Endothelial cell of umbilical vein (primary cell): ENCODE measurements at regions not wholly inside any gene's neighbourhood (a gene's known extent, or its start where the extent isn't known, plus 50 kb on each side); places are given as distances from the start of the nearest gene placed in this dataset.

Experiments used
- BruUV-seq: library from RNA; stranded (reverse); fragments of 400-500 nt; replicated peaks from 2 replicates; lab custom pipeline; 2021; lab: Mats Ljungman, UMichigan
- CTCF ChIA-PET: fragments of 300-600, 350-600 bp; sonication (Branson Sonifier 250); formaldehyde crosslinking; loops from one replicate; lab custom pipeline; 2021; ENCODE audit warnings: antibody characterized with exemption, inconsistent platforms; lab: Charles Lee
- POLR2A ChIA-PET: fragments of 300-600, 350-600 bp; sonication (Branson Sonifier 250); formaldehyde crosslinking; loops from one replicate; lab custom pipeline; 2021; ENCODE audit warnings: antibody characterized with exemption, inconsistent platforms; lab: Charles Lee
- DNase-seq: peaks from one replicate; pipeline ENCODE4 v3.0.0-alpha.2; 2011; ENCODE audit warnings: low read depth, low spot score
- FAIRE-seq: peaks from 2 replicates; lab custom pipeline; 2011; peaks lifted over from hg19 to GRCh38; lab: Jason Lieb, UNC
- H2AFZ ChIP-seq: 2 replicates; pipeline ENCODE4 v1.6.0; 2012; ENCODE audit warnings: low read depth, low read length, control low read depth, inconsistent platforms
- H3K27ac ChIP-seq: 2 replicates; pipeline ENCODE4 v1.5.1; 2011; ENCODE audit warnings: low read depth, mild to moderate bottlenecking, control low read depth, low read length, moderate library complexity; ENCODE audit not compliant: insufficient read depth
- H3K27me3 ChIP-seq, 2 experiments: 2 replicates each; pipeline versions ENCODE4 v1.6.0 to v1.6.1; 2011; ENCODE audit warnings: low read length in 2 of 2, mixed read lengths in 1 of 2; ENCODE audit not compliant: control insufficient read depth in 2 of 2, insufficient read depth in 2 of 2
- H3K36me3 ChIP-seq, 2 experiments: 2 replicates in 1 of 2; 3 replicates in 1 of 2; pipeline ENCODE4 v1.5.1; 2011; ENCODE audit warnings: low read length in 2 of 2, mild to moderate bottlenecking in 1 of 2, moderate library complexity in 1 of 2; ENCODE audit not compliant: control insufficient read depth in 2 of 2, insufficient read depth in 2 of 2; ENCODE audit errors: extremely low read depth in 1 of 2
- H3K4me1 ChIP-seq: 3 replicates; pipeline ENCODE4 v1.5.1; 2011; ENCODE audit warnings: mild to moderate bottlenecking, low read length; ENCODE audit not compliant: control insufficient read depth, insufficient read depth; ENCODE audit errors: extremely low read depth
- H3K4me2 ChIP-seq: 2 replicates; pipeline ENCODE4 v1.6.1; 2011; ENCODE audit warnings: low read length, control low read depth, mixed read lengths; ENCODE audit not compliant: insufficient read depth
- H3K4me3 ChIP-seq, 3 experiments: fragments of 200-600 bp in 1 of 3; sonication (generic), shearing (Covaris generic) in 1 of 3; replicated peaks in 1 of 3; 2 replicates each; pipeline ENCODE4 v1.5.1; 2011 to 2016; ENCODE audit warnings: control low read depth in 3 of 3, low read length in 3 of 3, mild to moderate bottlenecking in 2 of 3, inconsistent platforms in 1 of 3, low read depth in 1 of 3, moderate library complexity in 1 of 3; ENCODE audit not compliant: insufficient read depth in 1 of 3
- H3K79me2 ChIP-seq: 2 replicates; pipeline ENCODE4 v1.6.0; 2012; ENCODE audit warnings: low read length, inconsistent platforms; ENCODE audit not compliant: control insufficient read depth, insufficient read depth
- H3K9ac ChIP-seq: replicated peaks from 2 replicates; pipeline ENCODE3; 2011; ENCODE audit warnings: low read length, control low read depth; ENCODE audit not compliant: insufficient read depth; ENCODE audit errors: extremely low read depth
- H3K9me1 ChIP-seq: replicated peaks from 3 replicates; pipeline ENCODE4 v1.6.0; 2011; ENCODE audit warnings: mild to moderate bottlenecking, low read length; ENCODE audit not compliant: control insufficient read depth, insufficient read depth; ENCODE audit errors: extremely low read depth
- H3K9me3 ChIP-seq: replicated peaks from 2 replicates; pipeline ENCODE4 v1.5.1; 2012; ENCODE audit warnings: low read length, inconsistent platforms; ENCODE audit not compliant: control insufficient read depth, insufficient read depth
- H4K20me1 ChIP-seq: replicated peaks from 2 replicates; pipeline ENCODE3; 2011; ENCODE audit warnings: mild to moderate bottlenecking, low read length; ENCODE audit not compliant: control insufficient read depth, insufficient read depth; ENCODE audit errors: extremely low read depth
- EZH2 ChIP-seq: IDR thresholded peaks from 2 replicates; pipeline ENCODE4 v1.6.1; 2012; ENCODE audit warnings: borderline replicate concordance, low read depth, mild to moderate bottlenecking, moderate library complexity, low read length, inconsistent platforms; ENCODE audit not compliant: severe bottlenecking
- FOS ChIP-seq: IDR thresholded peaks from 2 replicates; pipeline ENCODE4 v1.6.1; 2011; ENCODE audit warnings: mild to moderate bottlenecking, low read length, moderate library complexity, borderline replicate concordance; ENCODE audit not compliant: insufficient read depth
- GATA2 ChIP-seq: IDR thresholded peaks from 2 replicates; pipeline ENCODE4 v1.7.0; 2011; ENCODE audit warnings: low read depth, mild to moderate bottlenecking, moderate library complexity, mixed read lengths, low read length; ENCODE audit not compliant: insufficient read length, insufficient read depth
- JUN ChIP-seq: IDR thresholded peaks from 2 replicates; pipeline ENCODE4 v1.6.1; 2011; ENCODE audit warnings: borderline replicate concordance, low read depth; ENCODE audit not compliant: insufficient read length, insufficient read depth
- MYC ChIP-seq: IDR thresholded peaks from one replicate; pipeline ENCODE4 v1.6.1; 2011; ENCODE audit warnings: mild to moderate bottlenecking, low read depth, low read length
- POLR2A ChIP-seq: IDR thresholded peaks from 2 replicates; pipeline ENCODE4 v1.6.1; 2012; ENCODE audit warnings: low read depth, mild to moderate bottlenecking, control low read depth, low read length
- POLR2AphosphoS5 ChIP-seq: IDR thresholded peaks from 2 replicates; pipeline ENCODE4 v1.6.1; 2012; ENCODE audit warnings: low read depth, mild to moderate bottlenecking, control low read depth, low read length, moderate library complexity; ENCODE audit not compliant: insufficient read depth
- dilution Hi-C: fragments of 300-500 bp; cut with MboI; formaldehyde crosslinking; loops from one replicate; pipeline ENCODE4 v1.15.0; 2019; ENCODE audit warnings: low sequenced_read_pairs; ENCODE audit not compliant: extremely low pct_ligation_motif_present
- intact Hi-C: fragments of 100-400 bp; cut with micrococcal nuclease; formaldehyde crosslinking; loops from one replicate; pipeline ENCODE4 v1.10.0; 2022
- TF ChIP-seq, protein P1 (sequence below): IDR thresholded peaks from 2 replicates; pipeline ENCODE4 v1.6.1; 2011; ENCODE audit not compliant: insufficient read depth, insufficient read length
- TF ChIP-seq, protein P2 (sequence below), 2 donors: IDR thresholded peaks; 1 replicate in 1 of 2; 2 replicates in 1 of 2; pipeline ENCODE4 v1.5.1; 2011; ENCODE audit warnings: low read length in 2 of 2, mild to moderate bottlenecking in 2 of 2, moderate library complexity in 2 of 2, control low read depth in 1 of 2, inconsistent platforms in 1 of 2, low read depth in 1 of 2; ENCODE audit not compliant: insufficient read depth in 1 of 2; ENCODE audit errors: extremely low read depth in 1 of 2

- Histone ChIP-seq H3K27me3 (no peaks in the 10 kb centered on the region), H3K36me3 (no peaks in the 10 kb centered on the region), H3K9ac (no peak overlapping the region), H3K27ac (no peak overlapping the region), H3K4me1 (no peaks in the 10 kb centered on the region), H4K20me1 (no peaks in the 10 kb centered on the region), H3K9me3 (peaks cover 3% of the 10 kb centered on the region), H3K4me2 (no peak overlapping the region), H2AFZ (no peak overlapping the region), H3K79me2 (no peaks in the 10 kb centered on the region), H3K9me1 (no peaks in the 10 kb centered on the region), H3K4me3 (no peak overlapping the region)
- FAIRE-seq (no peak), DNase-seq (no peak)
- TF ChIP-seq GATA2 (no peak), EZH2 (no peak), JUN (no peak), MYC (no peak), POLR2AphosphoS5 (no peak), FOS (no peak), POLR2A (no peak)
- TF ChIP-seq, protein P1, sequence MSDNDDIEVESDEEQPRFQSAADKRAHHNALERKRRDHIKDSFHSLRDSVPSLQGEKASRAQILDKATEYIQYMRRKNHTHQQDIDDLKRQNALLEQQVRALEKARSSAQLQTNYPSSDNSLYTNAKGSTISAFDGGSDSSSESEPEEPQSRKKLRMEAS: no peak
- TF ChIP-seq, protein P2, sequence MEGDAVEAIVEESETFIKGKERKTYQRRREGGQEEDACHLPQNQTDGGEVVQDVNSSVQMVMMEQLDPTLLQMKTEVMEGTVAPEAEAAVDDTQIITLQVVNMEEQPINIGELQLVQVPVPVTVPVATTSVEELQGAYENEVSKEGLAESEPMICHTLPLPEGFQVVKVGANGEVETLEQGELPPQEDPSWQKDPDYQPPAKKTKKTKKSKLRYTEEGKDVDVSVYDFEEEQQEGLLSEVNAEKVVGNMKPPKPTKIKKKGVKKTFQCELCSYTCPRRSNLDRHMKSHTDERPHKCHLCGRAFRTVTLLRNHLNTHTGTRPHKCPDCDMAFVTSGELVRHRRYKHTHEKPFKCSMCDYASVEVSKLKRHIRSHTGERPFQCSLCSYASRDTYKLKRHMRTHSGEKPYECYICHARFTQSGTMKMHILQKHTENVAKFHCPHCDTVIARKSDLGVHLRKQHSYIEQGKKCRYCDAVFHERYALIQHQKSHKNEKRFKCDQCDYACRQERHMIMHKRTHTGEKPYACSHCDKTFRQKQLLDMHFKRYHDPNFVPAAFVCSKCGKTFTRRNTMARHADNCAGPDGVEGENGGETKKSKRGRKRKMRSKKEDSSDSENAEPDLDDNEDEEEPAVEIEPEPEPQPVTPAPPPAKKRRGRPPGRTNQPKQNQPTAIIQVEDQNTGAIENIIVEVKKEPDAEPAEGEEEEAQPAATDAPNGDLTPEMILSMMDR (IDR thresholded peaks at IDR 0.05; ENCODE audit: extremely low read depth in 1 of 2, insufficient read depth in 1 of 2, low read depth in 1 of 2, low read length in 2 of 2): no peak
- ChIA-PET POLR2A (no interaction called here), CTCF (no interaction called here)
- intact Hi-C loops (no loop called here), dilution Hi-C loops (no loop called here)
- BruUV-seq: no TSS peak
These were observed 327.4 kb downstream of the DRD1 start for GRCh38 chr5:175116466-175117048.
